ENCODE measurements at regions not wholly inside any gene's neighbourhood (a gene's known extent, or its start where the extent isn't known, plus 50 kb on each side); places are given as distances from the start of the nearest gene placed in this dataset.
A peak's percentile ranks its signal among the peaks of the same experiment; 100 is the strongest.
"Not testable (repeated sequence)": the region's sequence is repeated elsewhere in the genome, so short reads cannot be mapped to it uniquely, and the experiment has no call there.

GRCh38 chrX:47302396-47302795 is 68.0 kb upstream of the ZNF157 start:
- Histone ChIP-seq H3K9me3 (ENCODE audit: control insufficient read depth, insufficient read depth, low read depth, low read length) (no peaks in the 10 kb centered on the region), H3K4me1 (ENCODE audit: control insufficient read depth, insufficient read depth, low read length) (peaks cover 21% of the 10 kb centered on the region), H3K4me3 (ENCODE audit: low read depth, low read length) (peak overlapping the region; percentile 30; the same call in 1 of the 2 replicates), H3K9ac (ENCODE audit: low read length) (peak overlapping the region; percentile 27), H3K36me3 (ENCODE audit: control insufficient read depth, insufficient read depth, low read length) (no peaks in the 10 kb centered on the region), H3K27me3 (ENCODE audit: control insufficient read depth, insufficient read depth, low read length) (no peaks in the 10 kb centered on the region), H3K27ac (ENCODE audit: low read depth, low read length) (no peak overlapping the region)

- not testable (repeated sequence) for H3K36me3 ChIP-seq (ENCODE audit: control insufficient read depth, insufficient read depth, low read length); H3K27me3 ChIP-seq (ENCODE audit: control insufficient read depth, insufficient read depth, low read length); H3K9me3 ChIP-seq (ENCODE audit: control insufficient read depth, insufficient read depth, low read depth, low read length); H3K27ac ChIP-seq (ENCODE audit: low read depth, low read length); H3K9ac ChIP-seq (ENCODE audit: low read length); H3K4me3 ChIP-seq (ENCODE audit: low read depth, low read length)
- H3K4me1 ChIP-seq (ENCODE audit: control insufficient read depth, insufficient read depth, low read length): peaks cover 16% of the 10 kb centered on the region
These were observed 63.8 kb upstream of the ZNF157 start for GRCh38 chrX:47306471-47307023.

GRCh38 chrX:47311932-47312774 is 58.2 kb upstream of the ZNF157 start:
- Histone ChIP-seq H3K9ac (ENCODE audit: low read length) (peak overlapping the region; percentile 54), H3K27ac (ENCODE audit: low read depth, low read length) (no peak overlapping the region)

GRCh38 chrX:47313056-47313455 is 57.3 kb upstream of the ZNF157 start:
- Histone ChIP-seq H3K27me3 (ENCODE audit: control insufficient read depth, insufficient read depth, low read length) (no peaks in the 10 kb centered on the region), H3K9ac (ENCODE audit: low read length) (no peak overlapping the region), H3K4me1 (ENCODE audit: control insufficient read depth, insufficient read depth, low read length) (peaks cover 32% of the 10 kb centered on the region), H3K9me3 (ENCODE audit: control insufficient read depth, insufficient read depth, low read depth, low read length) (no peaks in the 10 kb centered on the region), H3K27ac (ENCODE audit: low read depth, low read length) (no peak overlapping the region), H3K4me3 (ENCODE audit: low read depth, low read length) (no peak overlapping the region), H3K36me3 (ENCODE audit: control insufficient read depth, insufficient read depth, low read length) (no peaks in the 10 kb centered on the region)

More at GRCh38 chrX:47311932-47312774, 58.2 kb upstream of the ZNF157 start:
- Histone ChIP-seq H3K4me1 (ENCODE audit: control insufficient read depth, insufficient read depth, low read length) (peaks cover 30% of the 10 kb centered on the region), H3K36me3 (ENCODE audit: control insufficient read depth, insufficient read depth, low read length) (no peaks in the 10 kb centered on the region), H3K27me3 (ENCODE audit: control insufficient read depth, insufficient read depth, low read length) (no peaks in the 10 kb centered on the region), H3K4me3 (ENCODE audit: low read depth, low read length) (peak overlapping the region; percentile 13; the same call in 1 of the 2 replicates), H3K9me3 (ENCODE audit: control insufficient read depth, insufficient read depth, low read depth, low read length) (no peaks in the 10 kb centered on the region)

- Histone ChIP-seq H3K27me3 (ENCODE audit: control insufficient read depth, insufficient read depth, low read length) (no peaks in the 10 kb centered on the region), H3K9me3 (ENCODE audit: control insufficient read depth, insufficient read depth, low read depth, low read length) (no peaks in the 10 kb centered on the region), H3K27ac (ENCODE audit: low read depth, low read length) (peak overlapping the region; percentile 95), H3K9ac (ENCODE audit: low read length) (peak overlapping the region; percentile 88), H3K4me3 (ENCODE audit: low read depth, low read length) (peak overlapping the region; percentile 45), H3K4me1 (ENCODE audit: control insufficient read depth, insufficient read depth, low read length) (peaks cover 31% of the 10 kb centered on the region), H3K36me3 (ENCODE audit: control insufficient read depth, insufficient read depth, low read length) (no peaks in the 10 kb centered on the region)
These were observed 53.9 kb upstream of the ZNF157 start for GRCh38 chrX:47316276-47317025.

Data from HUES6 (cell line).